Naive B cell (primary cell): ENCODE measurements at regions not wholly inside any gene's neighbourhood (a gene's known extent, or its start where the extent isn't known, plus 50 kb on each side); places are given as distances from the start of the nearest gene placed in this dataset.

Source experiments
- ATAC-seq, 2 donors: fragments of 150-1000 bp; cut with Tn5 transposase; 2 replicates each; pipeline ENCODE4 v1.10.0; 2021; ENCODE audit warnings: low read depth in 2 of 2, mild to moderate bottlenecking in 2 of 2, moderate library complexity in 2 of 2
- DNase-seq: peaks from one replicate; pipeline ENCODE4 v3.0.0; 2022
- H3K27ac Mint-ChIP-seq, 6 donors: one replicate each; pipeline ENCODE4 v1.8.0; 2020 to 2022; ENCODE audit warnings: mild to moderate bottlenecking in 6 of 6, mixed read lengths in 6 of 6, moderate library complexity in 5 of 6, inconsistent platforms in 2 of 6
- H3K27me3 Mint-ChIP-seq, 3 donors: one replicate each; pipeline ENCODE4 v1.8.0; 2021 to 2022; ENCODE audit warnings: mixed read lengths in 3 of 3, mild to moderate bottlenecking in 1 of 3
- H3K36me3 Mint-ChIP-seq, 2 donors: one replicate each; pipeline ENCODE4 v1.8.0; 2020 to 2022; ENCODE audit warnings: mixed read lengths in 2 of 2, inconsistent platforms in 1 of 2, mild to moderate bottlenecking in 1 of 2
- H3K4me1 Mint-ChIP-seq, 3 donors: one replicate each; pipeline ENCODE4 v1.8.0; 2020 to 2022; ENCODE audit warnings: mixed read lengths in 3 of 3, inconsistent platforms in 1 of 3, mild to moderate bottlenecking in 1 of 3, moderate library complexity in 1 of 3
- H3K4me3 Mint-ChIP-seq, 8 donors: one replicate each; pipeline ENCODE4 v1.8.0; 2020 to 2022; ENCODE audit warnings: mild to moderate bottlenecking in 8 of 8, mixed read lengths in 8 of 8, moderate library complexity in 8 of 8, inconsistent platforms in 2 of 8
- H3K9me3 Mint-ChIP-seq, 7 donors: one replicate each; pipeline ENCODE4 v1.8.0; 2020 to 2022; ENCODE audit warnings: mixed read lengths in 7 of 7, mild to moderate bottlenecking in 5 of 7, inconsistent platforms in 2 of 7, moderate library complexity in 1 of 7

DNA sequence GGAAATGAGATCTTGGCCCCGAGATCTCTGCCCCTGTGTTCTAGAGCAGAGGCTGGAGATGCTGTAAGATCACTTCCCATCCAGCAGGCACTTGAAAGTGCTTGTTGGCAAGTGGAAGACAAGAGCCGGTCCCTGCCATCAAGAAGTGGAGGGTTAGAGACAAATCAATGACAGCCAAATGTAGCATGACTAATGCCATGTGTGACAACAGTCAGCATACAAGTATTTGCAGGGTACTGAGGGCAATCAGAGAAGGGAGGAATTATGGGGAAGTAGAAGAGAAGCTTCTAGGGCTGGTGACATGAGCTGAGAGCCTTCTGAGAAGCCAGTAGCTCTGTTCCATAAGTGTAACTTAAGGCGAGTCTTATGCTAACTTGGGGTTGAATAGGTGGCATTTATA, 58.6 kb downstream of the TMEM17 start:
- no peak for ATAC-seq
- H3K4me1 Mint-ChIP-seq = no peaks in the 10 kb centered on the region
- H3K27ac Mint-ChIP-seq = peak overlapping the region in 2 of 6 donors; percentile 3 to 13
- no peaks in the 10 kb centered on the region for H3K36me3 Mint-ChIP-seq
- no peaks in the 10 kb centered on the region for H3K27me3 Mint-ChIP-seq
- H3K4me3 Mint-ChIP-seq = no peak overlapping the region
- DNase-seq = no peak
- H3K9me3 Mint-ChIP-seq = no peaks in the 10 kb centered on the region

DNA sequence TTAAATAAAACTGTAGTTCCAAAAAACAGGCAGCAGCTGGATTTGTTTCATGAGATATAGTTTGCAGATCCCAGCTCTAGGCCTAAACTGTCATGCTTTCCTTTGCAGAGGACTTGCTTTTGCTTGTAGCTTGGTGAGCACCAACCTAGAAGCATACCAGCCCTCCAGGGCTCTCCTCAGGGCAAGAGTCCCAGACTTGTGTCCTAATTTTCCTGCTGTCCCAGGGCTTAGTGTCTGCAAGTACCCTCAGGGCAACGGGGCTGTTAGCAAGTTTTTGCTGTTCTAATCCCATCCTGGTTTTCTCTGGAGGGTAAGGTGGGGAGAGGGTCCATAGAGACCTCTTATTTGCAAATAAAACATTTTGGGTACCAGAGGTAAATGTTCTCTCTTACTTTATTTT, 59.5 kb downstream of the TMEM17 start:
- DNase-seq (no peak), ATAC-seq (no peak)
- Mint-ChIP-seq H3K27ac (peak overlapping the region in 1 of 6 donors; percentile 4), H3K27me3 (no peaks in the 10 kb centered on the region), H3K4me3 (no peak overlapping the region), H3K4me1 (no peaks in the 10 kb centered on the region), H3K9me3 (no peaks in the 10 kb centered on the region), H3K36me3 (no peaks in the 10 kb centered on the region)

DNA sequence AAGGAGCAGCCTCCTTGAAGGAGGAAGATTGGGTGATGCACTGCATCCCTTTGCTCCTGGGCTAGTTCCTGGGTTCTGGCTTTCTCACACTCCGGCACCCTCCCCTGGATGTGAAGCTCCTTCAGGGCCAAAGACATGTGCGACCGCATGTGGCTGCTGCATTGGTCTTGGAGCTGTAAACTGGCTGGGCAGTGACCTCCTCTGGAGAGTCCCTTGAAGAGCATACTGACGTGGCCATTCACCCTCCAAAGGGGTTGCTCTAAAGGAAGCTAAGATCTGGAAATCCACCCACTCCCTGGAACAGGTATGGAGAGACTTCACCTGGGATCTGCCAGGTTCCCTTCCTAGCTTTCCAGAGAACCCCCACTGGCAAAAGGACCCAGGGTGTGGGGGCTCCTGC, 62.1 kb downstream of the TMEM17 start:
- no peaks in the 10 kb centered on the region for H3K27me3 Mint-ChIP-seq
- ATAC-seq (no peak), DNase-seq (no peak)
- no peak overlapping the region for H3K4me3 Mint-ChIP-seq
- no peaks in the 10 kb centered on the region for H3K36me3 Mint-ChIP-seq
- H3K4me1 Mint-ChIP-seq = no peaks in the 10 kb centered on the region
- no peaks in the 10 kb centered on the region for H3K9me3 Mint-ChIP-seq
- no peak overlapping the region for H3K27ac Mint-ChIP-seq

DNA sequence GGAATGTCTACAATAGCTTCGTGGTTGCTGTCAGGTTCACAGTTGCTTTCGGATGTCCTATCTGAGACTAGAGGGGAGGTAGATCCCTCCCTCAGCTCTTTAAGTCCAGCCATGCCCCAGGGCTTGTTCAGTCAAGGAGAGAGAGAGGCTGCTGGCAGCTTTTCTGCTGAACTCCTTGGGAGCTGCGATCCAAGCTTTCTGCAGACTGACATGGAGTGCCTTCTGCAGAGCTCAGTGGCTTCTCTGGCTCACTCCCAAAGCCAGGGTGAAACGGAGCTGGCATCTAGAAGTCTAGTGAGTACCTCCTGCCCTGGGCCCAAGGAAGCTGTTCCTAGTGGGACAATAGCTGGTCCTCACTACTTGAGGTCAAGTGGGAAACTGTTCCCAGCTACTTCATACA, 62.5 kb downstream of the TMEM17 start:
- Mint-ChIP-seq H3K4me1 (no peaks in the 10 kb centered on the region), H3K27ac (no peak overlapping the region), H3K27me3 (no peaks in the 10 kb centered on the region), H3K36me3 (no peaks in the 10 kb centered on the region), H3K9me3 (no peaks in the 10 kb centered on the region), H3K4me3 (no peak overlapping the region)
- no peak for DNase-seq
- ATAC-seq = no peak

DNA sequence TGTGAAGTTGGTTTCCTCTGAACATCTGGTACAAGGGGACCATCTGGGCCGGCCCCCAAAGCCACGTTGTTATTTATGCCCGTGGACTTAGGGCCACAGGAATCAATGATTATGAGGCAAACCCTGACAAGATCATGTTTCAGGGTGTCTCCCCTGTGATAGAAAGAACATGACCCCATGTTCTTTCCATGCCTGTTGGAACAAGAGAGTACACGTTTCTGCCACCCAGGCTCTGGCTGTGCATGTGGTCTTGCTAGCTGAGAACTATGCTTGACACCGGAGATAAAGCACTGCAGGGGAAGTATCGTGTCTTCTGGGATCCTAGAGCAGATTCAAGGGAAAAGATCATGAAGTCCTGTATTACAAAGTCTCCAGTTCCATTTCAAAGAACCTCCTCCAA, 64.2 kb downstream of the TMEM17 start:
- Mint-ChIP-seq H3K27ac (no peak overlapping the region), H3K4me3 (no peak overlapping the region), H3K9me3 (no peaks in the 10 kb centered on the region), H3K4me1 (no peaks in the 10 kb centered on the region), H3K36me3 (no peaks in the 10 kb centered on the region), H3K27me3 (no peaks in the 10 kb centered on the region)
- no peak for ATAC-seq
- no peak for DNase-seq

DNA sequence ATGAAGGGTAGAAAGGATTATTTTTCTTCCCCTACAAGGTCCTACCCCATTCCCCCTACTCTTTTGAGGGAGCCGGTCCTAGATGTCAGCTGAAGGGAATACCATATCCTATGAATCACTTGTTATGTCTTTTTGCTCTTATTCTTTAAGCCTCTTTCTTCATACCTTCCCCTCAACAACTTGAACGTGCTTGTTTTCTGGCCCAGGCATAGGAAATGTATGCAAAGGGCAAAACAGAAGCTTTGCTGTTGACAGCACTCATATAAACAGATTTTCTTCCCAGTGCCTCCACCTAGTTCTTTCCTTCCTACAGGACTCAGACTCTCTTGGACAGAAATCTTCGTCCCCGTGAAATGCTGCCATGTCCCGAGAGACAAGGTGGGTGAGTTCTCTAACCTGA, 64.6 kb downstream of the TMEM17 start:
- DNase-seq (no peak), ATAC-seq (no peak)
- Mint-ChIP-seq H3K9me3 (no peaks in the 10 kb centered on the region), H3K4me1 (peaks cover 0 to 3% (median under 1%) of the 10 kb centered on the region in 3 donors), H3K27ac (no peak overlapping the region), H3K4me3 (no peak overlapping the region), H3K27me3 (no peaks in the 10 kb centered on the region), H3K36me3 (no peaks in the 10 kb centered on the region)

DNA sequence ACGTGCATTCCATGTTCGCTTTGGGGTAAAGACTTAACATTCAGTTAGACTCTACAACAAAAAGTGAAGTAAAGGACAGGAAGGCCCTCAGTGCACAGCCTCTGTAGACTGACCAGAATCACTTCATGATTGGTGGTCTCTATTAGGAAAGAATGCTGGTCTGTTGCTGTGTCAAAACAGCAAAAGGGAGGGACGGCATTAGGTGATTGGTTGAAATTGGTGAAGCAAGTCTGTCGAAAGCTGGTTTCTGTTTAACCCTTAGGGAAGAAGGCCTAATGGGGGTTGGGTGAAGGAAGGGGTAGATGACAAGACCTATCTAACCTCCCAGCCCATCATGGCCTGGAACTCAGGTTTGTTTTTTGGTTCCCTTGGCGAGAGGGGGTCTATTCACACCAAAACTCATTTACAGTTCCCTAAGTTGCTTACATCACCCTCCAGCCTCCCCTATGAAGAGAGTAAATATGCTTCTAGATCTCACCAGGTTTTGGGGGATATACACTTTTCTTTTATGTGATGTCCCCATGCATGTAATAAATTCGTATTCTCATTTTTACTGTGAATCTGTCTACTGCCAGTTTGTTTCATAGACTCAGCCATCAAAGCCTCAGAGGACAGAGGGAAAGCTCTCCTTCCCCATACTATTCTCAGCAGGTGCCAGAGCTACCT, 65.6 kb downstream of the TMEM17 start:
- Mint-ChIP-seq H3K4me3 (no peak overlapping the region), H3K4me1 (peaks cover 9 to 13% (median 10%) of the 10 kb centered on the region in 3 donors)
- no peak for ATAC-seq

DNA sequence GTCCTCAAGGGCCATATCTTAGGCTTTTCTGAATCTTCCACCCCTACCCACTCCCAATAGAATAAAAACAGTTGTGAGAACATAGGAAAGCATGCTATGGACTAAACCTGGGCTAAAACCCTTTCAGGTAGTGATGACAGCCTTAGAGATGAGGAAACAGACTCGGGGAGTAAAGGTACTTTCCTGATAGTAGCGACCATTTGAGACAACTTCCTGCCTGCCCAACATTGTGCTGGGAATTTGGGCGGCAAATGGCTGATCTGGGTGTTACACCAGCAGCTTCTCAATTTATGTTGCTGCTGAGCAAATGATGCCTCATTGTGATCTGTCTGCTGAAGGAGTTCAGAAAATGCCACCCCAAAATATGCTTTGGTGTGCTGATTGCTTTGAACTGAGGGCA, 66.6 kb downstream of the TMEM17 start:
- Mint-ChIP-seq H3K36me3 (no peaks in the 10 kb centered on the region), H3K4me3 (no peak overlapping the region), H3K27me3 (no peaks in the 10 kb centered on the region), H3K9me3 (no peaks in the 10 kb centered on the region), H3K27ac (no peak overlapping the region), H3K4me1 (peaks cover 11 to 18% (median 13%) of the 10 kb centered on the region in 3 donors)
- DNase-seq = no peak
- ATAC-seq = no peak

More for the DNA sequence above, 65.6 kb downstream of the TMEM17 start:
- H3K9me3 Mint-ChIP-seq = no peaks in the 10 kb centered on the region
- no peak overlapping the region for H3K27ac Mint-ChIP-seq
- H3K27me3 Mint-ChIP-seq = no peaks in the 10 kb centered on the region
- no peaks in the 10 kb centered on the region for H3K36me3 Mint-ChIP-seq
- DNase-seq = no peak

DNA sequence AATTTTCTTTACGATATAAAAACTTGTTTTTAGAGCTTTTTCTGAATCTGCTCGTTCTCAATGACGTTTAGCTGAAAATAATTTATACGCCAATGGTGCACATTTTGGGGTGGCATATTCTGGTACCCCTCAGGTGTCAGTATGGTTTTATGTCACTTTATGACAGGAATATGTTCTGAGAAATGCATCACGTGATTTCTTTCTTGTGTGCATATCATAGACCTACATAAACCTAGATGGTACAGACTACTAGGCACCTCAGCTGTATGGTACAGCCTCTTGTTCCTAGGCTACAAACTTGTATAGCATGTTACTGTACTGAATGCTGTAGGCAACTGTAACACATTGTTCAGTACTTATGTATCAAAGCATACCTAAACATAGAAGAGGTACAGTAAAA, 68.2 kb downstream of the TMEM17 start:
- Mint-ChIP-seq H3K4me1 (peaks cover 11 to 18% (median 13%) of the 10 kb centered on the region in 3 donors), H3K27ac (no peak overlapping the region), H3K9me3 (peaks cover 0 to 2% (median 0%) of the 10 kb centered on the region in 7 donors), H3K4me3 (no peak overlapping the region), H3K27me3 (no peaks in the 10 kb centered on the region), H3K36me3 (no peaks in the 10 kb centered on the region)
- no peak for DNase-seq
- ATAC-seq = no peak

DNA sequence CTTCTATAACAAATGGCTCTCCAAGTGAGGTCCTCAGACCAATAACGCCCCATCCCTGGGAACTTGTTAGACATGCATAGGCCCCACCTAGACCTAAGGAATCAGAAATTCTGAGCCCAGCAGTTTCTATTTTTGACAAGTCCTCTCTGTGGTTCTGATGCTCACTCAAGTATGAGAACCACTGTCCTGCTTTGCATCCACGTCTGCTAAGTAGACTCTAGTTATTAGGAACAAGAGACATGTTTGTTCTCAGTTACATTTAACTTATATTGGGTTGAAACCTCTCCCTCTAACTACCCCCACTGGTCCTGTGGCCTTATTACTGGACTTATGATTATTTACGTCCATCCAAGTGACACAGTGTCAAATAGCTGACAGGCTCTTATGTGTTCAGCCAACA, 70.3 kb downstream of the TMEM17 start:
- Mint-ChIP-seq H3K27ac (peak overlapping the region in 1 of 6 donors; percentile 2), H3K9me3 (peaks cover 0 to 2% (median 0%) of the 10 kb centered on the region in 7 donors), H3K4me3 (no peak overlapping the region), H3K27me3 (no peaks in the 10 kb centered on the region), H3K4me1 (peaks cover 11 to 18% (median 13%) of the 10 kb centered on the region in 3 donors), H3K36me3 (no peaks in the 10 kb centered on the region)
- DNase-seq (no peak), ATAC-seq (peak in 1 of 2 donors; percentile 51)

DNA sequence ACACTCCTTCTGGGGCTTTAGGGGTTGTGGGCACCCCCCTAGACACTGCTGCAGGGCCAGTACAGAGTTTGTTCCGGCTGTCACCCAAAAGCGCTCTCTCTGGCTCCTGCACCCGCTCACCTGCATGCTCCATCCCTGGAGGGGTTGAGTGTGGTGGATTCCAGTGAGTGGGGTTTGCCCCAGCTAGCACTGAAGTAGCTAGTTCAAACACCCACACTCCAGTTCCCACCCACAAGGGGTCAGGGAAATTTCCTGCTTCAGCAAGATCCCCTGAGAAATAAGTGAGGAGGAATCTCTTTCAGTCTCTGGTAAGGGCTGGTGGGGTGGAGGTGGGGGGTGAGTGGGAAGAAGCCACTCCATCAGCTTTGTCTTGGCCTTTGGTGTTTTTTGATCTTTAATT, 73.6 kb downstream of the TMEM17 start:
- H3K9me3 Mint-ChIP-seq = peaks cover 0 to 6% (median 4%) of the 10 kb centered on the region in 7 donors
- H3K4me1 Mint-ChIP-seq = peaks cover 11 to 18% (median 13%) of the 10 kb centered on the region in 3 donors
- ATAC-seq (no peak), DNase-seq (no peak)
- no peaks in the 10 kb centered on the region for H3K27me3 Mint-ChIP-seq
- H3K36me3 Mint-ChIP-seq = no peaks in the 10 kb centered on the region
- no peak overlapping the region for H3K4me3 Mint-ChIP-seq
- H3K27ac Mint-ChIP-seq = no peak overlapping the region

DNA sequence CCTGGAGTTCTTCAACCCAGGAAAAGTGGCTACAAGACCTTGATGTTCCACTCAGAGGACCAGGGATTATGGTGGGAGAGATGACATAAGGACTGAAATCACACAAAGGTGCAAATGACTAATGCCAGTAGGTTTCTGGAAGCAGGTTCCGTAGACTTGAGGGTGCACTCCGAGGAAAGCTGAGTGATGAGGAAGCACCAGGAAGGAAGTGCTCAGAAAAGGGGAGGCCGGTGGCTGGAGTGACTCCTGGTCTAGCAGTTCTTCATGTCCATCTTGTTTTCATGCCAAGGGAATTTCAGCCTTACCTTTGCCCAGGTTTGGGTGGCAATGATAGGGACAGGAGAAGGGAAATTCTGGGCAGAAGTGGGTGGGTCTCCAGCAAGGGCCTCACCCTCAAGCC, 74.5 kb downstream of the TMEM17 start:
- H3K27ac Mint-ChIP-seq = no peak overlapping the region
- H3K4me3 Mint-ChIP-seq = no peak overlapping the region
- H3K4me1 Mint-ChIP-seq = peaks cover 11 to 16% (median 13%) of the 10 kb centered on the region in 3 donors
- H3K9me3 Mint-ChIP-seq = peaks cover 0 to 6% (median 4%) of the 10 kb centered on the region in 7 donors
- no peaks in the 10 kb centered on the region for H3K27me3 Mint-ChIP-seq
- H3K36me3 Mint-ChIP-seq = no peaks in the 10 kb centered on the region
- DNase-seq (no peak), ATAC-seq (no peak)

DNA sequence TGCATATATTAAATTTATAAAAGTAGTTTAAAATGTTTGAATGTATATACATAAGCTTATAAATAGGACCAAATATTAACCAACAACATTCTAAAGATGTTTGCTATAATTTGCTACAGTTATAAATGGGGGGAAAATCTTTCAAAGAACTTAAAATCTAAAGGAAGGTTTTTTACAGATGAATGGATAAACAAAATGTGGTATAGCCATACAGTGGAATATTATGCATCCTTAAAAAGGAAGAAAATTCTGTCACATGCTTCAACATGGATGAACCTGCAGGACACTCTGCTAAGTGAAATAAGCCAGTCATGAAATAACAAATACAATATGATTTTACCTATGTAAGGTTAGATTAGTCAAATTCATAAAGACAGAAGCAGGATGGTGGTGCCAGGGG, 75.8 kb downstream of the TMEM17 start:
- Mint-ChIP-seq H3K4me3 (no peak overlapping the region), H3K36me3 (no peaks in the 10 kb centered on the region), H3K9me3 (peaks cover 0 to 6% (median 4%) of the 10 kb centered on the region in 7 donors), H3K27ac (no peak overlapping the region), H3K27me3 (no peaks in the 10 kb centered on the region), H3K4me1 (peaks cover 0 to 2% (median under 1%) of the 10 kb centered on the region in 3 donors)
- DNase-seq = no peak
- no peak for ATAC-seq

DNA sequence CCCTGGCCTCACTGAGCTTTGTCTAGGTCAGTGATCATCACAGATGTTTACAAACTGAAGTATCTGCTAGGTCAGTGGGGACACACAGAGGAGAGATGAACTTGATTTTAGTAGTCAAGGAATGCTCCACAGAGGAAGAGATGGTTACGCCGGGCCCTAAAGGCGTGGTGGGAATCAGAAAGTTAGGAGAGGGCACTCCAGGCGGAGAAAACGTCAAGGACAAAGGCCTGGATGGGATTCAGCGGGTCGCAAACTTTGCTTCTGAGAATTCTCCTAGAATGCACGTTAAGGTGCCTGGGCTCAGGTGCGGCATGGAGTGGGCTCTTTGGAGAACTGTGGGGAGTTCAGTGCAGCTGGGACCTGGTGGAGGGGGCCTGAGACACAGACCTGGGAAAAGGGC, 78.8 kb downstream of the TMEM17 start:
- H3K27me3 Mint-ChIP-seq = no peaks in the 10 kb centered on the region
- H3K4me1 Mint-ChIP-seq = no peaks in the 10 kb centered on the region
- no peaks in the 10 kb centered on the region for H3K36me3 Mint-ChIP-seq
- H3K27ac Mint-ChIP-seq = peak overlapping the region in 1 of 6 donors; percentile 67
- DNase-seq (no peak), ATAC-seq (no peak)
- no peak overlapping the region for H3K4me3 Mint-ChIP-seq
- peaks cover 0 to 5% (median 4%) of the 10 kb centered on the region in 7 donors for H3K9me3 Mint-ChIP-seq
